ENCODE measurements at regions not wholly inside any gene's neighbourhood (a gene's known extent, or its start where the extent isn't known, plus 50 kb on each side); places are given as distances from the start of the nearest gene placed in this dataset.

DNA sequence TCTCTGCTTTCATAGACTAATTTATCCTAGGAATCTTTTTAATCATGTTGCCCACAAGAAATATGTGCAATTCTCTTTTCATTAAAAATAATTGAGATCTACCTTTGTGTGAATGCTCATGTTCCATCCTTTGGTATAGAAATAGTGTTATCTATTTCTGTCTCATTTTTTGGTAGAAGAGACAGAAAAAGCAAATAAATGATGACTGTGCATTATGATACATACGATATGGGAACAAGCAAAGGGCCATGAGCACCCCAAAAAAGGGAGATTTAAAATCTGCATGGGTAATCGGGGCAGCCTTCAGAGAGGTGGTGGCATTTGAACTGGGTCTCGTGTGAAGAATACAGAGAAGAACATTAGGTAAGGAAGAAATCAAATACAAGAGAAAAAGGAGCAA, 1197.5 kb upstream of the AUTS2 start:
- CTCF ChIA-PET, result no interaction called here
- POLR2A ChIA-PET (ENCODE audit: unreplicated experiment), result interaction anchor here (0.5 kb wide), 1 partner anchor 1071 kb away, joined by 3 read pairs; no protein-coding TSS in a partner anchor
- no peaks in the 10 kb centered on the region for H3K27me3 ChIP-seq (ENCODE audit: low read length)
- H3K9ac ChIP-seq (ENCODE audit: low read length), result no peak overlapping the region
- H3K9me3 ChIP-seq (ENCODE audit: low read length), result 0 out of 2 replicates have a peak, but pooled peaks cover 3% of the 10 kb centered on the region
- H3K4me3 ChIP-seq (ENCODE audit: low read length), result no peak overlapping the region
- H2AFZ ChIP-seq (ENCODE audit: low read length), result no peak overlapping the region
- no peak for DNase-seq
- H3K36me3 ChIP-seq (ENCODE audit: low read depth, low read length), result no peaks in the 10 kb centered on the region
- no peaks in the 10 kb centered on the region for H3K4me1 ChIP-seq (ENCODE audit: insufficient read depth, low read length)
- BruUV-seq (replicated peaks), result no TSS peak
- TF ChIP-seq EZH2phosphoT487 (IDR thresholded peaks at IDR 0.05; ENCODE audit: borderline replicate concordance, low read length), result no peak
- TF ChIP-seq EZH2 (IDR thresholded peaks at IDR 0.05; ENCODE audit: low read length, unreplicated experiment), result no peak
- no peak for TF ChIP-seq CTCF (conservative IDR thresholded peaks at IDR 0.05; ENCODE audit: low read depth, low read length)
- H3K4me2 ChIP-seq (ENCODE audit: low read length), result no peak overlapping the region
- ATAC-seq, result no peak
- no peaks in the 10 kb centered on the region for H3K79me2 ChIP-seq (ENCODE audit: low read length)
- no peaks in the 10 kb centered on the region for H3F3A ChIP-seq (ENCODE audit: low read length, unreplicated experiment)
- no peaks in the 10 kb centered on the region for H4K20me1 ChIP-seq (ENCODE audit: low read length)
- intact Hi-C loops (cut with micrococcal nuclease), result no loop called here
- no peak overlapping the region for H3K27ac ChIP-seq (ENCODE audit: low read length)
- H3K9me2 ChIP-seq (replicated peaks; ENCODE audit: low read length), result no peaks in the 10 kb centered on the region

DNA sequence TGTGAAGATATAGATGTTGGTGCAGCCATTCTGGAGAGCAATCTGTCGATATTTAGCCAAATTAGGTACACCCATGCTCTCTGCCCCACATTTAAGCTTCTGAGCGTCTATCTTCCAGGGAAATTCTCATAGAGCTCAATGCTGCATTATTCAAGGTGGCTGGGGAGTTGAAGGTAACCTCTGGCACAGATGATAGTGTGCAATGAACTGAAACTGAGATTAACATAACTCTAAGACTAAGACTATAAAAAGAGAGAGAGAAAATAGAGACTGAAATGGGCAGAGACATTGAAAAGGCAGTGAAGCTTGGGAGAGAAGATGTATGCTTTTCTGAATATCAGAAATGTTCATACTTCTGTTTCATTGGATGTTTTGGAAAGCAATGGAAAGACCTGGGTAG, 1197.0 kb upstream of the AUTS2 start:
- Histone ChIP-seq H3K4me2 (ENCODE audit: low read length) (no peak overlapping the region), H3K27ac (ENCODE audit: low read length) (no peak overlapping the region), H3K27me3 (ENCODE audit: low read length) (no peaks in the 10 kb centered on the region), H4K20me1 (ENCODE audit: low read length) (no peaks in the 10 kb centered on the region), H3K36me3 (ENCODE audit: low read depth, low read length) (no peaks in the 10 kb centered on the region), H3K9ac (ENCODE audit: low read length) (no peak overlapping the region), H3K79me2 (ENCODE audit: low read length) (no peaks in the 10 kb centered on the region), H3K9me2 (replicated peaks; ENCODE audit: low read length) (no peaks in the 10 kb centered on the region), H2AFZ (ENCODE audit: low read length) (no peak overlapping the region), H3K4me3 (ENCODE audit: low read length) (no peak overlapping the region), H3K9me3 (ENCODE audit: low read length) (0 out of 2 replicates have a peak, but pooled peaks cover 3% of the 10 kb centered on the region), H3K4me1 (ENCODE audit: insufficient read depth, low read length) (no peaks in the 10 kb centered on the region), H3F3A (ENCODE audit: low read length, unreplicated experiment) (no peaks in the 10 kb centered on the region)
- DNase-seq (no peak), ATAC-seq (no peak)
- CTCF ChIA-PET, result no interaction called here
- BruUV-seq (replicated peaks), result no TSS peak
- TF ChIP-seq EZH2phosphoT487 (IDR thresholded peaks at IDR 0.05; ENCODE audit: borderline replicate concordance, low read length) (no peak), CTCF (conservative IDR thresholded peaks at IDR 0.05; ENCODE audit: low read depth, low read length) (no peak), EZH2 (IDR thresholded peaks at IDR 0.05; ENCODE audit: low read length, unreplicated experiment) (no peak)
- POLR2A ChIA-PET (ENCODE audit: unreplicated experiment), result no interaction called here
- intact Hi-C loops (cut with micrococcal nuclease), result no loop called here

GRCh38 chr7:68406480-68406879, 1191.8 kb upstream of the AUTS2 start:
- Histone ChIP-seq H3K4me1 (ENCODE audit: insufficient read depth, low read length) (no peaks in the 10 kb centered on the region), H3K27me3 (ENCODE audit: low read length) (no peaks in the 10 kb centered on the region), H3K4me2 (ENCODE audit: low read length) (no peak overlapping the region), H3F3A (ENCODE audit: low read length, unreplicated experiment) (no peaks in the 10 kb centered on the region), H3K9me3 (ENCODE audit: low read length) (no peaks in the 10 kb centered on the region), H3K9me2 (replicated peaks; ENCODE audit: low read length) (no peaks in the 10 kb centered on the region), H3K36me3 (ENCODE audit: low read depth, low read length) (no peaks in the 10 kb centered on the region), H3K9ac (ENCODE audit: low read length) (no peak overlapping the region), H4K20me1 (ENCODE audit: low read length) (no peaks in the 10 kb centered on the region), H2AFZ (ENCODE audit: low read length) (no peak overlapping the region), H3K79me2 (ENCODE audit: low read length) (no peaks in the 10 kb centered on the region), H3K4me3 (ENCODE audit: low read length) (no peak overlapping the region), H3K27ac (ENCODE audit: low read length) (no peak overlapping the region)
- no peak for DNase-seq
- POLR2A ChIA-PET (ENCODE audit: unreplicated experiment), result no interaction called here
- ATAC-seq, result no peak
- no TSS peak for BruUV-seq (replicated peaks)
- intact Hi-C loops (cut with micrococcal nuclease), result no loop called here
- CTCF ChIA-PET, result no interaction called here
- TF ChIP-seq EZH2phosphoT487 (IDR thresholded peaks at IDR 0.05; ENCODE audit: borderline replicate concordance, low read length) (no peak), CTCF (conservative IDR thresholded peaks at IDR 0.05; ENCODE audit: low read depth, low read length) (no peak), EZH2 (IDR thresholded peaks at IDR 0.05; ENCODE audit: low read length, unreplicated experiment) (no peak)
